PC-9 (cell line): ENCODE measurements at regions not wholly inside any gene's neighbourhood (a gene's known extent, or its start where the extent isn't known, plus 50 kb on each side); places are given as distances from the start of the nearest gene placed in this dataset.

Experiments
- EZH2 ChIP-seq: fragments of 200-600 bp; sonication (generic); IDR thresholded peaks from 2 replicates; pipeline ENCODE4 v1.8.0; 2017; ENCODE audit warnings: antibody characterized with exemption, low read depth
- TF ChIP-seq, protein P1 (sequence below): fragments of 200-600 bp; sonication (generic); conservative IDR thresholded peaks from 2 replicates; pipeline ENCODE4 v1.6.1; 2017; ENCODE audit warnings: mixed run types, antibody characterized with exemption, mild to moderate bottlenecking, moderate library complexity

DNA sequence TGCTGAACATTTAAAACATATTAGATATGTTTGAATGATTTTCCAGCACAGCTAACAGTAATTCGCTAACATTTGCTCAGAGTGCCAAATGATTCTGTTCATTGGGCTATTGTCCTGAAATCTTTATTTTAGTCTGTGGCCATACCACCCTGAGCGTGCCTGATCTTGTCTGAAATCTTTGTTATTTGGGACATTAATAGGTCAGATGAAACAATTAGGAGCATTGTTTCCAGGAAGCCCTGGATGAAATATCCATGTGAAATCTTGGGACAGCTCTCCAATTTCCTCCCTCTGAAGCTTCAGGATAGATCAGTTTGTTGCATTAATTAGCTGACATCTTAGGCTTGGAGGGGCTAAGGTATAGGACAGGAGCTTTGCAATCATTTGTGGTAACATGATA, 512.0 kb downstream of the KIF20B start:
- TF ChIP-seq, protein P1, sequence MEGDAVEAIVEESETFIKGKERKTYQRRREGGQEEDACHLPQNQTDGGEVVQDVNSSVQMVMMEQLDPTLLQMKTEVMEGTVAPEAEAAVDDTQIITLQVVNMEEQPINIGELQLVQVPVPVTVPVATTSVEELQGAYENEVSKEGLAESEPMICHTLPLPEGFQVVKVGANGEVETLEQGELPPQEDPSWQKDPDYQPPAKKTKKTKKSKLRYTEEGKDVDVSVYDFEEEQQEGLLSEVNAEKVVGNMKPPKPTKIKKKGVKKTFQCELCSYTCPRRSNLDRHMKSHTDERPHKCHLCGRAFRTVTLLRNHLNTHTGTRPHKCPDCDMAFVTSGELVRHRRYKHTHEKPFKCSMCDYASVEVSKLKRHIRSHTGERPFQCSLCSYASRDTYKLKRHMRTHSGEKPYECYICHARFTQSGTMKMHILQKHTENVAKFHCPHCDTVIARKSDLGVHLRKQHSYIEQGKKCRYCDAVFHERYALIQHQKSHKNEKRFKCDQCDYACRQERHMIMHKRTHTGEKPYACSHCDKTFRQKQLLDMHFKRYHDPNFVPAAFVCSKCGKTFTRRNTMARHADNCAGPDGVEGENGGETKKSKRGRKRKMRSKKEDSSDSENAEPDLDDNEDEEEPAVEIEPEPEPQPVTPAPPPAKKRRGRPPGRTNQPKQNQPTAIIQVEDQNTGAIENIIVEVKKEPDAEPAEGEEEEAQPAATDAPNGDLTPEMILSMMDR: no peak
- TF ChIP-seq EZH2: no peak
